ENCODE measurements at regions not wholly inside any gene's neighbourhood (a gene's known extent, or its start where the extent isn't known, plus 50 kb on each side); places are given as distances from the start of the nearest gene placed in this dataset.

DNA sequence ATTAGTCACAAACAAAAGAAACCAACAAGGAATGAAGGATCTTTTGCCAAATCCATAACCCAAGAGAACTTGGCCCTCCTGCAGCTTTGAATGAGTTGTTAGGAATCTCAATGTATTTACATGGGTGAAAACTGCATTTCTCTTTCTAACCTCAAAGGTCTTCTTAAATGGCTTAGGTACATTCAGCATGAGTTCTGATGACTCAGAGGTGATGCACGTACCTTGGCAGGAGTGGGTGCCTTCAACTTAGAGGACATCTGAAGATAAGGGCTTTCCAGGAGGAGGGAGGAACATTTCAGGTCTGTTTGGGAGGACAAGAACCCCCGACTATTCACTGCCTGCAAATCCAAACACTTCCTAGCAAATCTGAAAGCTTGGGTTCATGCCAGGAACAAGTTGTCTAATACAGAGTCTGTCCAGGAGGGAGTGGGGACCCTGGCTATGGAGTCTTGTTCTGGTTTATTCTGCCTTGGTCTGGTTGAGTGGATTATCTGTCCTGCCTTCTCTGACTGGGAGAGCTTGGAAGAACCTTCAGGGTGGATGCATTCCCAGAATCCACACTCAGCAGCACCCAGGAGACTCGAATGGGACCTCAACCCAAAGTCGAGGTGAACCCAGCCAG, 65.7 kb downstream of the IRX2 start:
- TF ChIP-seq CTCF (conservative IDR thresholded peaks at IDR 0.05; ENCODE audit: low read length) = no peak
- no peak for TF ChIP-seq EZH2phosphoT487 (IDR thresholded peaks at IDR 0.05; ENCODE audit: borderline replicate concordance)

Measured in Loucy (cell line).